ENCODE measurements at regions not wholly inside any gene's neighbourhood (a gene's known extent, or its start where the extent isn't known, plus 50 kb on each side); places are given as distances from the start of the nearest gene placed in this dataset.
"Not testable (repeated sequence)": the region's sequence is repeated elsewhere in the genome, so short reads cannot be mapped to it uniquely, and the experiment has no call there.

GRCh38 chr1:161432091-161432490, 64.4 kb upstream of the CFAP126 start:
- no peak for DNase-seq (ENCODE audit: extremely low read depth, low read depth)
- TF ChIP-seq, protein P1, sequence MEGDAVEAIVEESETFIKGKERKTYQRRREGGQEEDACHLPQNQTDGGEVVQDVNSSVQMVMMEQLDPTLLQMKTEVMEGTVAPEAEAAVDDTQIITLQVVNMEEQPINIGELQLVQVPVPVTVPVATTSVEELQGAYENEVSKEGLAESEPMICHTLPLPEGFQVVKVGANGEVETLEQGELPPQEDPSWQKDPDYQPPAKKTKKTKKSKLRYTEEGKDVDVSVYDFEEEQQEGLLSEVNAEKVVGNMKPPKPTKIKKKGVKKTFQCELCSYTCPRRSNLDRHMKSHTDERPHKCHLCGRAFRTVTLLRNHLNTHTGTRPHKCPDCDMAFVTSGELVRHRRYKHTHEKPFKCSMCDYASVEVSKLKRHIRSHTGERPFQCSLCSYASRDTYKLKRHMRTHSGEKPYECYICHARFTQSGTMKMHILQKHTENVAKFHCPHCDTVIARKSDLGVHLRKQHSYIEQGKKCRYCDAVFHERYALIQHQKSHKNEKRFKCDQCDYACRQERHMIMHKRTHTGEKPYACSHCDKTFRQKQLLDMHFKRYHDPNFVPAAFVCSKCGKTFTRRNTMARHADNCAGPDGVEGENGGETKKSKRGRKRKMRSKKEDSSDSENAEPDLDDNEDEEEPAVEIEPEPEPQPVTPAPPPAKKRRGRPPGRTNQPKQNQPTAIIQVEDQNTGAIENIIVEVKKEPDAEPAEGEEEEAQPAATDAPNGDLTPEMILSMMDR (IDR thresholded peaks at IDR 0.05; ENCODE audit: low read depth, low read length, missing control alignments), result no peak
- no peak overlapping the region for H3K4me3 ChIP-seq (replicated peaks; ENCODE audit: low read depth, low read length)

DNA sequence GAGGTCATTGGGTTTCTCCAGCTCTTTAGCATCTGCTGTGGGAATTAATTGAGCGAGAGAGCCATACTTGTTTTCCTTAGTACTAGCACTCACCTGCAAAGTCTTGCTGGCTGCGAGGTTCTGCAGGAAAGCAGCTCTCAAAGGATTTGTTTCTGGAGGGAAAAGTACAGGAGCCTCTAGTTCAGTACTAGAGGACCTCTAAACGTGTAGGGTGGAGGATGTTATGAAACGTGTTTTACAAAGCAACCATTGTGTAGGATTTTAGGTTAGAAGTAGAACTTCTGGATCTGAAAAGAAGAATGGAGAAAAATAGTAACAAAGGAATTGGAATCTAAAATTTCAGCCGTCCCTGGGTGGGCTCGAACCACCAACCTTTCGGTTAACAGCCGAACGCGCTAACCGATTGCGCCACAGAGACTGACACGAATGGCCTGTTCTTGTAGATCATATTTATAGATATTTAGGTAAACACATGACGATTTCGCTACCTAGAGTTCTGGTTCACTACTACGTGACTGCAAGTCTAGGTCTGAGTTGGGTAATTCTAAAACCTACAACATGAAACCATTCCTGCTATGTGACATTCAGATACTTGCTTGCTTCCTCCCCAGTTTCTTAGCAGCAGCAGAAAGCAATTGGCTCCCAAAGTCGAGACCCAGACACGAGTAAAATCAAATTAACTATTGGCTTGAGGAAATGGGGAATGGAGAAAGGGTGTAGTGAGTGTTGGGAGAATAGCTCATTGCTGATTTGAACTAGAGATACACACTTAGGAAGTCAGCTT, 60.2 kb upstream of the CFAP126 start:
- TF ChIP-seq, protein P1 (IDR thresholded peaks at IDR 0.05; ENCODE audit: low read depth, low read length, missing control alignments), result no peak
- DNase-seq (ENCODE audit: extremely low read depth, low read depth), result peak; percentile 42
- peak overlapping the region; percentile 28 for H3K4me3 ChIP-seq (replicated peaks; ENCODE audit: low read depth, low read length)

DNA sequence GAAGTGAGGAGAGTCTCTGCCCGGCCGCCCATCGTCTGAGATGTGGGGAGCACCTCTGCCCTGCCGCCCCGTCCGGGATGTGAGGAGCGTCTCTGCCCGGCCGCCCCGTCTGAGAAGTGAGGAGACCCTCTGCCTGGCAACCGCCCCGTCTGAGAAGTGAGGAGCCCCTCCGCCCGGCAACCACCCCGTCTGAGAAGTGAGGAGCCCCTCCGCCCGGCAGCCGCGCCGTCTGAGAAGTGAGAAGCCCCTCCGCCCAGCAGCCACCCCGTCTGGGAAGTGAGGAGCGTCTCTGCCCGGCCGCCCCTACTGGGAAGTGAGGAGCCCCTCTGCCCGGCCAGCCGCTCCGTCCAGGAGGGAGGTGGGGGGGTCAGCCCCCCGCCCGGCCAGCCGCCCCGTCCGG, 55.2 kb upstream of the CFAP126 start:
- not testable (repeated sequence) for DNase-seq (ENCODE audit: extremely low read depth, low read depth); H3K4me3 ChIP-seq (replicated peaks; ENCODE audit: low read depth, low read length)

DNA sequence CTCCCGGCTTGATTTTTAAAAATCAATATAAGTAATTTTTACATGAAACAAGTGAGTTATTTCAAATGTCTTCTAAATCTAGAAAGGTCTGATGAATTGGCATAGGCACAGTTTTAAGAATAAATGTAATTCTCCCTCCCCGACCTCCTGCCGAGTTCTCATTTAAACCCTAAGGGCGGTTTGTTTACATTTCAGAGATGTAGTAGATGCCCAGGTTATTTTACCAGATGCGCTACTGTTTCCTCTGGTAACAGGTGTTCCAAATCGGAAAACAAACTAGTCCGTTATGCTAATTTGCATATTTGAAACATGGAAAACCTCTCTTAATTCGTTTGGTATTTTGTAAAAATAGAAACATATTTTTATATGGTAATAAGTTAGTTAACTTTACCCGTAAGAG, 53.8 kb upstream of the CFAP126 start:
- H3K4me3 ChIP-seq (replicated peaks; ENCODE audit: low read depth, low read length), result no peak overlapping the region
- no peak for DNase-seq (ENCODE audit: extremely low read depth, low read depth)
- TF ChIP-seq, protein P1 (IDR thresholded peaks at IDR 0.05; ENCODE audit: low read depth, low read length, missing control alignments), result no peak

DNA sequence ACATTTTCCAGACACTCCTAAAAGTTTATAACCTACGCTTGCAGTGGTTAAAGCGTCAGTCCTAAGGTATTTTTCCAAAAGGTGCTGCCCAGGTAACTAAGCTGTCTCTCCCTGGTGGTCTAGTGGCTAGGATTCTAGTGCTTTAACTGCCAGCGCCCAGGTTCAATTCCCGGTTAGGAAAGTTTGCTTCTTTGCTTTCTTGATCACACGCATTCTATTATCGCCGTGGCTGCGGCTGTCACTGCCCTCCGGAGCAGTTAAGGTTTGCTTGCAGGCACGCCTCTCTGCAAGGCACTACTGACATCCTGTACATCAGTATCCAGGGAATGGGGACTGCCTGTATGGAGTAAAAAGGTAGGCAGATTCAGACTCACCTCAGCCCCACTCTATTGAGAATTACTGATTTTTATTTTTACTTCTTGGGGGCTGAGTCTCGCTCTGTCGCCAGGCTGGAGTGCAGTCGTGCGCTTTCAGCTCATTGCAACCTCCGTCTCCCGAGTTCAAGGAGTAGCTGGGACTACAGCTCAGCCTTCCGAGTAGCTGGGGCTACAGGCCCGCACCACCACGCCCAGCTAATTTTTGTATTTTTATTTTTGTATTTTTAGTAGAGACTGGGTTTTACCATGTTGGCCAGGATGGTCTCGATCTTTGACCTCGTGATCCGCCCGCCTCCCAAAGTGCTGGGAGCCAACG, 53.2 kb upstream of the CFAP126 start:
- H3K4me3 ChIP-seq (replicated peaks; ENCODE audit: low read depth, low read length), result no peak overlapping the region
- DNase-seq (ENCODE audit: extremely low read depth, low read depth), result no peak
- TF ChIP-seq, protein P1 (IDR thresholded peaks at IDR 0.05; ENCODE audit: low read depth, low read length, missing control alignments), result no peak

GRCh38 chr1:161417536-161417935, 49.9 kb upstream of the CFAP126 start:
- H3K4me3 ChIP-seq (replicated peaks; ENCODE audit: low read depth, low read length); DNase-seq (ENCODE audit: extremely low read depth, low read depth): not testable (repeated sequence)
